HG03025 (cell line): ENCODE measurements at regions not wholly inside any gene's neighbourhood (a gene's known extent, or its start where the extent isn't known, plus 50 kb on each side); places are given as distances from the start of the nearest gene placed in this dataset.

Source experiments
- ATAC-seq: cut with Tn5 transposase; IDR thresholded peaks from one replicate; pipeline ENCODE4 v1.9.1; 2021; ENCODE audit warnings: mild to moderate bottlenecking, moderate library complexity; ENCODE audit not compliant: unreplicated experiment, low FRiP score

- ATAC-seq, result no peak
Measured at GRCh38 chr6:10060004-10060403, 354.9 kb downstream of the TFAP2A start.

GRCh38 chr6:10054672-10055071 lies 360.2 kb downstream of the TFAP2A start:
- ATAC-seq, result no peak

- no peak for ATAC-seq
Measured at GRCh38 chr6:10051283-10051682, 363.6 kb downstream of the TFAP2A start.

GRCh38 chr6:10048370-10049297 lies 366.2 kb downstream of the TFAP2A start:
- no peak for ATAC-seq

GRCh38 chr6:10042280-10042679 lies 372.6 kb downstream of the TFAP2A start:
- no peak for ATAC-seq

GRCh38 chr6:10033223-10033829 lies 381.5 kb downstream of the TFAP2A start:
- no peak for ATAC-seq

- no peak for ATAC-seq
Measured at GRCh38 chr6:10031617-10032016, 383.3 kb downstream of the TFAP2A start.

- no peak for ATAC-seq
Measured at GRCh38 chr6:10030942-10031537, 383.8 kb downstream of the TFAP2A start.

GRCh38 chr6:10028222-10028621 lies 386.7 kb downstream of the TFAP2A start:
- no peak for ATAC-seq

- no peak for ATAC-seq
Measured at GRCh38 chr6:10019851-10020250, 395.0 kb downstream of the TFAP2A start.

GRCh38 chr6:10014557-10014956 lies 400.3 kb downstream of the TFAP2A start:
- ATAC-seq, result no peak

- ATAC-seq, result no peak
Measured at GRCh38 chr6:10000551-10000950, 414.3 kb downstream of the TFAP2A start.

- ATAC-seq, result no peak
Measured at GRCh38 chr6:9999796-10000195, 415.1 kb downstream of the TFAP2A start.

GRCh38 chr6:9986273-9986672 lies 428.6 kb downstream of the TFAP2A start:
- no peak for ATAC-seq

- no peak for ATAC-seq
Measured at GRCh38 chr6:9985481-9985880, 429.4 kb downstream of the TFAP2A start.

GRCh38 chr6:9984607-9985006 lies 430.3 kb downstream of the TFAP2A start:
- no peak for ATAC-seq

GRCh38 chr6:9983168-9983567 lies 431.7 kb downstream of the TFAP2A start:
- no peak for ATAC-seq

GRCh38 chr6:9982215-9982614 lies 432.7 kb downstream of the TFAP2A start:
- no peak for ATAC-seq

GRCh38 chr6:9979996-9980395 lies 434.9 kb downstream of the TFAP2A start:
- no peak for ATAC-seq

GRCh38 chr6:9978480-9978879 lies 436.4 kb downstream of the TFAP2A start:
- ATAC-seq, result no peak

- no peak for ATAC-seq
Measured at GRCh38 chr6:9977411-9977810, 437.5 kb downstream of the TFAP2A start.

- ATAC-seq, result no peak
Measured at GRCh38 chr6:9961646-9962045, 453.2 kb downstream of the TFAP2A start.
